Astrocyte of the cerebellum (primary cell): ENCODE measurements at regions not wholly inside any gene's neighbourhood (a gene's known extent, or its start where the extent isn't known, plus 50 kb on each side); places are given as distances from the start of the nearest gene placed in this dataset.
A peak's percentile ranks its signal among the peaks of the same experiment; 100 is the strongest.

ENCODE experiments used
- DNase-seq: peaks from one replicate; pipeline ENCODE4 v3.0.0-alpha.2; 2011; ENCODE audit warnings: low read depth
- H3K4me3 ChIP-seq: 2 replicates; pipeline ENCODE4 v1.5.1; 2011; ENCODE audit warnings: mild to moderate bottlenecking, low read depth, low read length, moderate library complexity
- in situ Hi-C: cut with HindIII; loops from 2 replicates; pipeline ENCODE4 v1.10.0; 2017; ENCODE audit warnings: low sequenced_read_pairs
- TF ChIP-seq, protein P1 (sequence below): IDR thresholded peaks from 2 replicates; pipeline ENCODE4 v1.5.1; 2012; ENCODE audit warnings: low read length, low read depth, moderate library complexity, mild to moderate bottlenecking; ENCODE audit errors: missing control alignments

DNA sequence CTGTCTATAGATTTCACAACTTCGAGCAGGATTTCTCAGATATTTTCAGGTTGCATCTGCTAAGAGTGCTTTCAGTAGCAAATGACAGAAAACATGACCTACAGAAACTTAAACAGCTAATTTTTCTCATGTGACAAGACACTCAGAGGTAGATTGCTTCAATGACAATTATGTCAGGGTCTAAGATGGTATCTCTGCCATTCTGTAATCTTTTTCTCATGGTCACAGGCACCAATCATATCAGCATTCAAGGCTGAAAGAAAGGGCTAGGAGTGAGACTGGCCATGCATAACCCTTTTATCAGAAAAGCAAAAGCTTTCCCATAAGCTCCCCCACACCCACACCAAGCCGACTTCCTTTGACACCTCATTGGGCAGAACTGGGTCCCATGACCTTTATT, 450.5 kb upstream of the FAR2 start:
- no peak overlapping the region for H3K4me3 ChIP-seq
- TF ChIP-seq, protein P1, sequence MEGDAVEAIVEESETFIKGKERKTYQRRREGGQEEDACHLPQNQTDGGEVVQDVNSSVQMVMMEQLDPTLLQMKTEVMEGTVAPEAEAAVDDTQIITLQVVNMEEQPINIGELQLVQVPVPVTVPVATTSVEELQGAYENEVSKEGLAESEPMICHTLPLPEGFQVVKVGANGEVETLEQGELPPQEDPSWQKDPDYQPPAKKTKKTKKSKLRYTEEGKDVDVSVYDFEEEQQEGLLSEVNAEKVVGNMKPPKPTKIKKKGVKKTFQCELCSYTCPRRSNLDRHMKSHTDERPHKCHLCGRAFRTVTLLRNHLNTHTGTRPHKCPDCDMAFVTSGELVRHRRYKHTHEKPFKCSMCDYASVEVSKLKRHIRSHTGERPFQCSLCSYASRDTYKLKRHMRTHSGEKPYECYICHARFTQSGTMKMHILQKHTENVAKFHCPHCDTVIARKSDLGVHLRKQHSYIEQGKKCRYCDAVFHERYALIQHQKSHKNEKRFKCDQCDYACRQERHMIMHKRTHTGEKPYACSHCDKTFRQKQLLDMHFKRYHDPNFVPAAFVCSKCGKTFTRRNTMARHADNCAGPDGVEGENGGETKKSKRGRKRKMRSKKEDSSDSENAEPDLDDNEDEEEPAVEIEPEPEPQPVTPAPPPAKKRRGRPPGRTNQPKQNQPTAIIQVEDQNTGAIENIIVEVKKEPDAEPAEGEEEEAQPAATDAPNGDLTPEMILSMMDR: no peak
- DNase-seq: no peak
- in situ Hi-C loops: no loop called here

DNA sequence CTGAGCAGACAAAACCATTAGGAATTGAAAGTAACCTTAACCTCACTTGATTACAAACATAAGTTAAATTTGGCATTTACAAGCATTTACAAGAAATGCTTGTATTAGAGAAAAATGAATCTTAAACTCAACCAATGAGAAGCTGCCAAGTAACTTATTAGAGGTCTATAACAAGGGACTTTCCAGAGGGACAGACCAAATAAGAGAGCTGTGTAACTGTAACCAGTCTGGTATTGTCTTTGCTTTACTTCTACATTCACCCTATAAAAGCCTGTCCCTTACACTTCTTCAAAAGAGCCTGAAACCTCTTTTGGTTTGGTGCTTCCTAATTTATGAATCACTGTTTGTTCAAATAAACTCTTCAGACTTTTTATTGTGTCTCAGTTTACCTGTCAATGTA, 450.0 kb upstream of the FAR2 start:
- H3K4me3 ChIP-seq: no peak overlapping the region
- DNase-seq: no peak
- TF ChIP-seq, protein P1: no peak
- in situ Hi-C loops: no loop called here

DNA sequence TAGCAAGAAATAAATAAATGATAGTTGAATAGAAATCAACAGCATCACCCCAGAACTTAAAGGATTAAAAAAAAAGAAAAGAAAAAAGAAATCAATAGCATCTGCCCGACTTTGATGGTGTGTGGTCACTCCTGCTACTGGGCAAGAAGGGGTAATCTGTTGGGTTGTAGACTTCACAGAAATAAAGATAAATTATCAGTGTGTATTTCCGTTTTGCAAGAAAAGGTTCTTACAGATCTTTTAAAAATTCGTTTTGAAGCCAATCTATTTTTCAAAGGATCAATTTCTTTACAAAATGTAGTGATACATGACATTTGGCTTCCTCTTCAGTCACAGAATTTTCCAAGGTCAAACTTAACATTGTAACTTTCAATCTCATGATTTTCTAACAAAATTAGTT, 448.9 kb upstream of the FAR2 start:
- no peak overlapping the region for H3K4me3 ChIP-seq
- in situ Hi-C loops: no loop called here
- DNase-seq: no peak
- TF ChIP-seq, protein P1: no peak

DNA sequence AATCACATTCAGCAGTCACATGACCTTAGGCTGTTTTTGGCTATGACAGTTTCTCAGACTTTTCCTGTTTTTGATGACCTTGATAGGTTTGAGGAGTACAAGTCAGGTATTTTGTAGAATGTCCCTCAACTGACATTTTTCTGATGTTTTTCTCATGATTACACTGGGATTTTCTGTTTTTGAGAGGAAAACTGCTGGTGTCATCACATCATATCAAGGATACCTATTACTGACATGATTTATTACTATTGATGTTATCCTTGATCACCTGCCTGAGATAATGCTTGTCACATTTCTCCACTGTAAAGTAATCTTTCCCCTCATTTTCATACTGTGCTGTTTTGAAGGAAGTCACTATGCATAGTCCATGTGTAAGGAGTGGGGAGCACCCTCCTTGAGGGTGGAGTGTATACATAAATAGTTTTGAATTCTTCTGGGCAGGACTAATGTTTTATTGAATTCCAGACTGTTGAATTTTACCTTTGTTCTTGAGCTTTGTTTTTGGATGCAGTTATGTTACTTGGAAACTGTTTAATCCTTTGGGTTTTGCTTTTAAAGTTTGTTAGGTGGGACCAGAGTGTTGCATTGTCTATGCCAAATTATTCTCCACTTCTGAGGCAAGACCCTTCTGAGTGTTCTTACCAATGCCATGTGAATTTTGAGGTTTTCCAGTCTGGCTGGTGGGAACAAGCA, 444.5 kb upstream of the FAR2 start:
- TF ChIP-seq, protein P1: no peak
- in situ Hi-C loops: no loop called here
- DNase-seq: no peak
- H3K4me3 ChIP-seq: no peak overlapping the region

DNA sequence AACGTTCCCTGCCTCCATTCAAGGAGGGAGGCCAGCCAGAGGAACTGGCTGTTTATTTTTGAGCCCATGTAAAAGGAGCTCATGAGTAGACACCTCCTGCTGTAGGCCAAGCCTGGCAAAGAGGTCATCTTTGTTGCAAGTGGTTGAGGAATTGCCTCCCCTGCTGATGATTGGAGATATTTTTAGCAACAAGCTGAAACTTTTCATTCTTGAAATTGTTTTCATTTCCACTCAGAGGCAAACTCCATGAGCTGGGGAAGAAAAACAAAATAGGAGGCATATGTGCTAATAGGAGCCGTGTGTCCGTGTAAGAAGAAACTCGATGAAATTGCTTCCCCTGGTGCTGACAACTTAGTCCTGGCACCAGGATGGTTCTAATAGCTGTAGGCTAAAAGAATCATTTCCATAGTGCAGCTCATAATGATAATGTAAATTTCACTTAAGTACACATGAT, 440.1 kb upstream of the FAR2 start:
- in situ Hi-C loops: no loop called here
- DNase-seq: peak; percentile 52
- no peak overlapping the region for H3K4me3 ChIP-seq
- TF ChIP-seq, protein P1: peak; percentile 9

DNA sequence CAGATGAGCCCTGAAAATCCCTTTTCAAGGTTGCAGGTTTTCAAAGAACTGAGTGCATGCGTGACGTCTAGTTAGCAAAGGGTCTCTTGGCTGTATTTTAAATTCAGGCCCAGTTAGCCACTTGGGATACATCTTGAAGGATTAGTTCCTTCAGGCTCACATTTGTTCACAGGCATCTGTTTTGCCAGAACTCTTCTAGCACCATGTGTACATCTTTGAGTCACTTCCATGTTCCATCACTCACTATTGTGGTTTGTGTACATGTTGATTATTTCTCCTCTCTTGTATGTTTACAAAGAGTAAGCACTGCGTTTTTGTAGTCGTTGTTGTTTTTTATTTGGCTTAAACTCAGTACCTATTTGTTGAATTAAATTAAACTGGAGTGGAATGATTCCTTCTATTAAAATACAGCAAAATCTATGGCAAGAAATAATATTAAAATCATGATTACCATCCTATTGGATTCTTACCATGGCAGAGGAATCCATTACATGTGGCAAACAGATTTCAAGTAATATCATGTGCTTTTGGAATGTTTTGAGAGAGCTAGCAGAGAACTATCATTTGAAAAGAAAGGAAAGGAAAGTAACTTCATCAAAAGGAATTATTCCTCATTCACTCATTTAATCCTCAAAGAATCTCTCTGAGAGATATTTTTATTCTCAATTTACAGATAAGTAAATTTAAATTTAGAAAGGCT, 438.9 kb upstream of the FAR2 start:
- DNase-seq: no peak
- TF ChIP-seq, protein P1: no peak
- in situ Hi-C loops: no loop called here
- no peak overlapping the region for H3K4me3 ChIP-seq
